Fibroblast of lung (primary cell): ENCODE measurements at regions not wholly inside any gene's neighbourhood (a gene's known extent, or its start where the extent isn't known, plus 50 kb on each side); places are given as distances from the start of the nearest gene placed in this dataset.

Experiments used
- DNase-seq, 2 donors: peaks; one replicate each; pipeline versions ENCODE4 v3.0.0 to v3.0.0-alpha.2; 2010; ENCODE audit warnings: low read depth in 2 of 2
- H2AFZ ChIP-seq: 2 replicates; pipeline ENCODE4 v1.5.1; 2012; ENCODE audit warnings: low read length, control low read depth, inconsistent platforms
- H3K27ac ChIP-seq: 2 replicates; pipeline ENCODE4 v1.5.1; 2011; ENCODE audit warnings: low read length, control low read depth; ENCODE audit not compliant: insufficient read depth
- H3K27me3 ChIP-seq: 2 replicates; pipeline ENCODE4 v1.5.1; 2011; ENCODE audit warnings: mild to moderate bottlenecking, low read length; ENCODE audit not compliant: control insufficient read depth, insufficient read depth
- H3K36me3 ChIP-seq: 2 replicates; pipeline ENCODE4 v1.5.1; 2011; ENCODE audit warnings: low read length; ENCODE audit not compliant: control insufficient read depth, insufficient read depth
- H3K4me1 ChIP-seq: 2 replicates; pipeline ENCODE4 v1.5.1; 2011; ENCODE audit warnings: low read length; ENCODE audit not compliant: control insufficient read depth, insufficient read depth; ENCODE audit errors: extremely low read depth
- H3K4me2 ChIP-seq: 2 replicates; pipeline ENCODE4 v1.5.1; 2011; ENCODE audit warnings: low read length, control low read depth; ENCODE audit not compliant: insufficient read depth; ENCODE audit errors: extremely low read depth
- H3K4me3 ChIP-seq, 4 experiments: fragments of 200-600 bp in 1 of 4; sonication (generic) in 1 of 4; replicated peaks in 1 of 4; 2 replicates each; pipeline ENCODE4 v1.5.1; 2011 to 2016; ENCODE audit warnings: low read length in 4 of 4, low read depth in 3 of 4, mild to moderate bottlenecking in 3 of 4, control low read depth in 2 of 4, inconsistent platforms in 1 of 4, mixed read lengths in 1 of 4; ENCODE audit not compliant: insufficient read depth in 1 of 4; ENCODE audit errors: control extremely low read depth in 1 of 4
- H3K79me2 ChIP-seq: 2 replicates; pipeline ENCODE4 v1.5.1; 2012; ENCODE audit warnings: mild to moderate bottlenecking, low read length, inconsistent platforms; ENCODE audit not compliant: control insufficient read depth, insufficient read depth
- H3K9ac ChIP-seq: 2 replicates; pipeline ENCODE4 v1.5.1; 2011; ENCODE audit warnings: mild to moderate bottlenecking, low read length, control low read depth; ENCODE audit not compliant: insufficient read depth
- H3K9me3 ChIP-seq: 2 replicates; pipeline ENCODE4 v1.5.1; 2012; ENCODE audit warnings: low read depth, low read length; ENCODE audit not compliant: control insufficient read depth, insufficient read depth
- H4K20me1 ChIP-seq: 2 replicates; pipeline ENCODE4 v1.5.1; 2011; ENCODE audit warnings: low read length; ENCODE audit not compliant: control insufficient read depth, insufficient read depth; ENCODE audit errors: extremely low read depth
- EZH2 ChIP-seq: IDR thresholded peaks from 2 replicates; pipeline ENCODE4 v1.5.1; 2012; ENCODE audit warnings: low read length, control low read depth, mild to moderate bottlenecking; ENCODE audit errors: missing control alignments
- TF ChIP-seq, protein P1 (sequence below), 2 donors: IDR thresholded peaks in 1 of 2; conservative IDR thresholded peaks in 1 of 2; 1 replicate in 1 of 2; 2 replicates in 1 of 2; pipeline ENCODE4 v1.5.1; 2011 to 2012; ENCODE audit warnings: low read length in 2 of 2, control low read depth in 1 of 2, inconsistent platforms in 1 of 2, low read depth in 1 of 2, mild to moderate bottlenecking in 1 of 2

DNA sequence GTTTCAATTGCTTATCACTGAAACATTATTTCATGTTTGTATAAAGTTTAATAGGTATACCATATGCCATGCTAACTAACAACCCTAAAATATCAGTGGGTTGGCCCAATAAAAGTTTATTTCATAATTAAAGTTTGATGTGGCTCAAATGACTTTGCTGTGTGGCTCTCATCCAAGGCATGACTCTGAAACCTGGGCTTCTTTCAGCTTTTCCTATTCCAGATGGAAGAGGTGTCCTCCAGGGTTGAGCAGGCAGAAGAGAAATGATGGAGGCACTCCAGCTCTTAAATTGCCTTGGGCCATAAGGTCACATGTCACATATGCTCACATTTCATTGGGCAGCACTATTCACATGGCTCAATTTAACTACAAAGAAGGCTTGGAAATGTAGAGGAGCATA is 101.9 kb downstream of the MACIR start:
- no peak for DNase-seq
- Histone ChIP-seq H3K27ac (no peak overlapping the region), H3K27me3 (no peaks in the 10 kb centered on the region), H3K9me3 (no peaks in the 10 kb centered on the region), H3K4me2 (no peak overlapping the region), H3K36me3 (no peaks in the 10 kb centered on the region), H2AFZ (no peak overlapping the region), H3K79me2 (no peaks in the 10 kb centered on the region), H4K20me1 (no peaks in the 10 kb centered on the region), H3K9ac (no peak overlapping the region), H3K4me1 (no peaks in the 10 kb centered on the region), H3K4me3 (no peak overlapping the region)
- no peak for TF ChIP-seq EZH2
- TF ChIP-seq, protein P1, sequence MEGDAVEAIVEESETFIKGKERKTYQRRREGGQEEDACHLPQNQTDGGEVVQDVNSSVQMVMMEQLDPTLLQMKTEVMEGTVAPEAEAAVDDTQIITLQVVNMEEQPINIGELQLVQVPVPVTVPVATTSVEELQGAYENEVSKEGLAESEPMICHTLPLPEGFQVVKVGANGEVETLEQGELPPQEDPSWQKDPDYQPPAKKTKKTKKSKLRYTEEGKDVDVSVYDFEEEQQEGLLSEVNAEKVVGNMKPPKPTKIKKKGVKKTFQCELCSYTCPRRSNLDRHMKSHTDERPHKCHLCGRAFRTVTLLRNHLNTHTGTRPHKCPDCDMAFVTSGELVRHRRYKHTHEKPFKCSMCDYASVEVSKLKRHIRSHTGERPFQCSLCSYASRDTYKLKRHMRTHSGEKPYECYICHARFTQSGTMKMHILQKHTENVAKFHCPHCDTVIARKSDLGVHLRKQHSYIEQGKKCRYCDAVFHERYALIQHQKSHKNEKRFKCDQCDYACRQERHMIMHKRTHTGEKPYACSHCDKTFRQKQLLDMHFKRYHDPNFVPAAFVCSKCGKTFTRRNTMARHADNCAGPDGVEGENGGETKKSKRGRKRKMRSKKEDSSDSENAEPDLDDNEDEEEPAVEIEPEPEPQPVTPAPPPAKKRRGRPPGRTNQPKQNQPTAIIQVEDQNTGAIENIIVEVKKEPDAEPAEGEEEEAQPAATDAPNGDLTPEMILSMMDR (conservative IDR thresholded peaks at IDR 0.05 in 1 of 2, IDR thresholded peaks at IDR 0.05 in 1 of 2; ENCODE audit: low read depth in 1 of 2, low read length in 2 of 2) = no peak

DNA sequence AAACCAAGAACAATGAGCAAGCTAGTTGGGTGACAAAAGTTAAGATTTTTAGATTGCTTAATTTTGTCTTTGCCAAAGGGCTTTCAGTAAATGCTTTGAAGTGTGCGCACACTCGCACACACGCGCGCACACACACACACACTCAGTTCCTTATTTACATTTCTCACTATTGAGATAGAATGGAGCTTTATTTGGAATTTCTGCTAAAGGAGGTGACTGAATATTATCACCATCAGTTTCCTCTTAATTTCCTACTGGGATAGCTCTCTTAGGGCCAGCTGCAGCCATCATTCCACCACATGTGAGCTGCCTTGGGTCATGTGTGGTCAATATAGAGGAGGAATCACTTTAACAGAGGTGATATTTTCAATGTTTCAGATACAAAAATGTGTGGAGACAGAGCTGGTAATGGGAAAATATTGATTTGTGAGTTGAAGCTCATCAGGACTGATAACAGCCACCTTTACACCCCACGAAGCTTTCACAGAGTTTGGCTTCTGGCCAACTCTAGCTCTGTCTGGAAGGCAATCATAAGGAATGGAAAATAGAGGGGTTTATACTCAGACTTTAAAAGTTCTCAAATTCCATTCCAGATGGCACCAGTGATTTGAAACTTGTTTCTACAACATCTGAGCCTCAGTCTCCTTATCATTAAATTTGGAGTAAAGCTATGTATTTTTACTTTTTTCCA is 99.9 kb downstream of the MACIR start:
- Histone ChIP-seq H3K4me1 (peaks cover 2% of the 10 kb centered on the region), H3K9ac (no peak overlapping the region), H3K27me3 (no peaks in the 10 kb centered on the region), H2AFZ (no peak overlapping the region), H3K9me3 (no peaks in the 10 kb centered on the region), H3K4me3 (no peak overlapping the region), H3K36me3 (no peaks in the 10 kb centered on the region), H4K20me1 (no peaks in the 10 kb centered on the region), H3K79me2 (no peaks in the 10 kb centered on the region), H3K27ac (no peak overlapping the region), H3K4me2 (no peak overlapping the region)
- TF ChIP-seq, protein P1 (conservative IDR thresholded peaks at IDR 0.05 in 1 of 2, IDR thresholded peaks at IDR 0.05 in 1 of 2; ENCODE audit: low read depth in 1 of 2, low read length in 2 of 2) = no peak
- no peak for TF ChIP-seq EZH2
- no peak for DNase-seq

DNA sequence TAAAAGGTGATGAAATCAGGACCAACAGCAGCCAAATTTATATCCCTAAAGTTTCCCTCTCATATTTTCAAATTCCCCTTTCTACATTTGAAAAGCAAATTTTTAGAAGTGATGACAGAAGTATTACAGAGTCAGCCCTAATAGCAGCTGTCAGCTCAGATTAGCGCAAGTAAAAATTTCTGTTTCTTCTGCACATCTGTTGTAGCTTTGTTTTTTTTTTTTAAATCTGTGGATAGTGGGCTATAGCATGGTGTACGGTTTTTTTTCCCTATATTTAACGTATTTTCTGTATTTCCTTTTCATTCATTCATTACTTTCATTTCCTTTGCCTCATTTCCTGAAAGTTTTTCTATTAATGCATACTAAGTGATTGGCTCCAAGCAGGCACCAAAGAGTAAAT is 99.1 kb downstream of the MACIR start:
- Histone ChIP-seq H3K9me3 (no peaks in the 10 kb centered on the region), H2AFZ (no peak overlapping the region), H3K4me1 (peaks cover 2% of the 10 kb centered on the region), H3K79me2 (no peaks in the 10 kb centered on the region), H3K9ac (no peak overlapping the region), H3K4me3 (no peak overlapping the region), H3K4me2 (no peak overlapping the region), H3K27me3 (no peaks in the 10 kb centered on the region), H4K20me1 (no peaks in the 10 kb centered on the region), H3K27ac (no peak overlapping the region), H3K36me3 (no peaks in the 10 kb centered on the region)
- TF ChIP-seq, protein P1 (conservative IDR thresholded peaks at IDR 0.05 in 1 of 2, IDR thresholded peaks at IDR 0.05 in 1 of 2; ENCODE audit: low read depth in 1 of 2, low read length in 2 of 2) = no peak
- TF ChIP-seq EZH2 = no peak
- DNase-seq = no peak
